RWPE2 (cell line): ENCODE measurements at regions not wholly inside any gene's neighbourhood (a gene's known extent, or its start where the extent isn't known, plus 50 kb on each side); places are given as distances from the start of the nearest gene placed in this dataset.

Experiments
- ATAC-seq: fragments of 200-7000 bp; cut with Tn5 transposase; 3 replicates; pipeline ENCODE4 v1.9.1; 2021; ENCODE audit warnings: low read depth
- DNase-seq: peaks from one replicate; pipeline ENCODE4 v3.0.0-alpha.2; 2020; ENCODE audit warnings: low spot score
- H3K27ac ChIP-seq: fragments of 450-650 bp; 2 replicates; pipeline ENCODE4 v1.5.1; 2017; ENCODE audit warnings: mild to moderate bottlenecking; ENCODE audit not compliant: poor library complexity, severe bottlenecking
- H3K27me3 ChIP-seq: fragments of 250-450 bp; sonication (Bioruptor Pico); 2 replicates; pipeline ENCODE4 v1.5.1; 2021; ENCODE audit warnings: mild to moderate bottlenecking, moderate library complexity; ENCODE audit not compliant: insufficient read depth, poor library complexity, severe bottlenecking
- H3K36me3 ChIP-seq: fragments of 250-450 bp; sonication (Bioruptor Pico); 2 replicates; pipeline ENCODE4 v1.5.1; 2020; ENCODE audit warnings: low read depth, mild to moderate bottlenecking, moderate library complexity
- H3K4me1 ChIP-seq: fragments of 250-450 bp; sonication (Bioruptor Pico); 2 replicates; pipeline ENCODE4 v1.5.1; 2021; ENCODE audit warnings: mild to moderate bottlenecking, moderate library complexity; ENCODE audit not compliant: insufficient read depth, poor library complexity, severe bottlenecking
- H3K4me3 ChIP-seq: fragments of 250-450 bp; sonication (Bioruptor Pico); 2 replicates; pipeline ENCODE4 v1.5.1; 2021; ENCODE audit warnings: mild to moderate bottlenecking, moderate library complexity; ENCODE audit not compliant: severe bottlenecking
- H3K9me3 ChIP-seq: fragments of 250-450 bp; sonication (Bioruptor Pico); 2 replicates; pipeline ENCODE4 v1.5.1; 2021; ENCODE audit warnings: mild to moderate bottlenecking, moderate library complexity; ENCODE audit not compliant: severe bottlenecking
- TF ChIP-seq, protein P1 (sequence below): fragments of 450-650 bp; IDR thresholded peaks from one replicate; pipeline ENCODE4 v1.5.1; 2017; ENCODE audit warnings: mild to moderate bottlenecking, moderate library complexity; ENCODE audit not compliant: poor library complexity, severe bottlenecking

DNA sequence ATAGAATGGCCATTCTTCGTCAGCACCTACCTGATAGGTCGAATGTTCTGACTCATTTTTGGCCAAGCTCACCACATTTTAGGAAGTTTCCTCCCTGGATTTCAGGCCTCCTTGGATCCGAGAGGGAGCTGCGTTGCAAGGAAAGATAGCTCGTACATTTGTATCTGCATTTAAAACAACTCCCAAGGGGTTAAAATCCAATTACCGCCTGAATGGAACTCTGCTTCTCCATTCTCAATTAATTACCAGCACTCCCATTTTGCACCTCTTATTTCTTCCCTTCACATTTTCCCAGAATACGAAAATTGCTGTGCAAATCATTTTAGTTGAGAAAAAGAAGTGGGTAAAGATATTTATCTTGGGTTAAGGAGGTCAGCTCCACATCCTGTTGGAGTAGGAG lies 610.7 kb downstream of the NPHP4 start:
- no peak for DNase-seq
- Histone ChIP-seq H3K4me1 (no peaks in the 10 kb centered on the region), H3K36me3 (no peaks in the 10 kb centered on the region), H3K27ac (no peak overlapping the region), H3K4me3 (no peak overlapping the region), H3K9me3 (no peaks in the 10 kb centered on the region), H3K27me3 (no peaks in the 10 kb centered on the region)
- TF ChIP-seq, protein P1, sequence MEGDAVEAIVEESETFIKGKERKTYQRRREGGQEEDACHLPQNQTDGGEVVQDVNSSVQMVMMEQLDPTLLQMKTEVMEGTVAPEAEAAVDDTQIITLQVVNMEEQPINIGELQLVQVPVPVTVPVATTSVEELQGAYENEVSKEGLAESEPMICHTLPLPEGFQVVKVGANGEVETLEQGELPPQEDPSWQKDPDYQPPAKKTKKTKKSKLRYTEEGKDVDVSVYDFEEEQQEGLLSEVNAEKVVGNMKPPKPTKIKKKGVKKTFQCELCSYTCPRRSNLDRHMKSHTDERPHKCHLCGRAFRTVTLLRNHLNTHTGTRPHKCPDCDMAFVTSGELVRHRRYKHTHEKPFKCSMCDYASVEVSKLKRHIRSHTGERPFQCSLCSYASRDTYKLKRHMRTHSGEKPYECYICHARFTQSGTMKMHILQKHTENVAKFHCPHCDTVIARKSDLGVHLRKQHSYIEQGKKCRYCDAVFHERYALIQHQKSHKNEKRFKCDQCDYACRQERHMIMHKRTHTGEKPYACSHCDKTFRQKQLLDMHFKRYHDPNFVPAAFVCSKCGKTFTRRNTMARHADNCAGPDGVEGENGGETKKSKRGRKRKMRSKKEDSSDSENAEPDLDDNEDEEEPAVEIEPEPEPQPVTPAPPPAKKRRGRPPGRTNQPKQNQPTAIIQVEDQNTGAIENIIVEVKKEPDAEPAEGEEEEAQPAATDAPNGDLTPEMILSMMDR: no peak
- no peak for ATAC-seq

- Histone ChIP-seq H3K27ac (no peak overlapping the region), H3K36me3 (no peaks in the 10 kb centered on the region), H3K4me1 (no peaks in the 10 kb centered on the region), H3K27me3 (no peaks in the 10 kb centered on the region), H3K4me3 (no peak overlapping the region), H3K9me3 (no peaks in the 10 kb centered on the region)
- TF ChIP-seq, protein P1: no peak
- no peak for DNase-seq
- no peak for ATAC-seq
Measured at GRCh38 chr1:5379176-5379759, 613.0 kb downstream of the NPHP4 start.

GRCh38 chr1:5376538-5377247 lies 615.5 kb downstream of the NPHP4 start:
- no peak overlapping the region for H3K27ac ChIP-seq
- no peaks in the 10 kb centered on the region for H3K27me3 ChIP-seq
- ATAC-seq (no peak), DNase-seq (no peak)
- H3K4me1 ChIP-seq: no peaks in the 10 kb centered on the region
- no peaks in the 10 kb centered on the region for H3K9me3 ChIP-seq
- TF ChIP-seq, protein P1: no peak
- H3K36me3 ChIP-seq: no peaks in the 10 kb centered on the region
- no peak overlapping the region for H3K4me3 ChIP-seq

GRCh38 chr1:5375481-5375880 lies 616.7 kb downstream of the NPHP4 start:
- Histone ChIP-seq H3K36me3 (no peaks in the 10 kb centered on the region), H3K9me3 (no peaks in the 10 kb centered on the region), H3K4me3 (no peak overlapping the region), H3K27me3 (no peaks in the 10 kb centered on the region), H3K4me1 (no peaks in the 10 kb centered on the region), H3K27ac (no peak overlapping the region)
- DNase-seq (no peak), ATAC-seq (no peak)
- TF ChIP-seq, protein P1: no peak

DNA sequence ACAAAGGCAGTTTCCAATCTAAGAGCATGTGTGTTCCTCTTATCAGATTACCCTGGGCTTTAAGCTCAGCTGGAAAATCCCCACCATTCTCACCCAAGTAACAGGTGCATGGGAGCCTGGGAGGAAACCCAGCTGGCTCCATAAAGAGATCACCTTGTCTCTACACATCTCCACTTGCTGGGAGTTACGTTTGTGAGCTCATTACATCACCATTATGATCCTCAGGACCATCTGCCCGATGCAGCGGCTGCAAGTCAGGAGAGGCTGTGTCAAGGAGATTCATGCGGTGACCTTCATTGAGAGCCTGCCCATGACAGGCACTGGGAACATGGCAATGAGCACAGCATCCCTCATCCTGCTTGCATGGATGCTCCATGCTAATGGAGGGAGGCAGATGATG lies 618.0 kb downstream of the NPHP4 start:
- Histone ChIP-seq H3K36me3 (no peaks in the 10 kb centered on the region), H3K9me3 (no peaks in the 10 kb centered on the region), H3K27ac (no peak overlapping the region), H3K27me3 (no peaks in the 10 kb centered on the region), H3K4me3 (no peak overlapping the region), H3K4me1 (no peaks in the 10 kb centered on the region)
- no peak for DNase-seq
- TF ChIP-seq, protein P1: no peak
- ATAC-seq: no peak
